H9 (cell line): ENCODE measurements at regions not wholly inside any gene's neighbourhood (a gene's known extent, or its start where the extent isn't known, plus 50 kb on each side); places are given as distances from the start of the nearest gene placed in this dataset.

Experiments used
- DNase-seq: peaks from one replicate; pipeline ENCODE4 v3.0.0-alpha.2; 2017
- H2AFZ ChIP-seq: one replicate; pipeline ENCODE4 v1.6.1; 2013; ENCODE audit warnings: mild to moderate bottlenecking, low read length, control low read depth, moderate library complexity
- H2AK5ac ChIP-seq: 2 replicates; pipeline ENCODE4 v1.6.1; 2013; ENCODE audit warnings: low read length, control low read depth, mixed read lengths; ENCODE audit not compliant: insufficient read length
- H2BK120ac ChIP-seq: one replicate; pipeline ENCODE4 v1.6.1; 2013; ENCODE audit warnings: low read depth, mild to moderate bottlenecking, low read length, control low read depth, inconsistent platforms; ENCODE audit not compliant: poor library complexity, severe bottlenecking
- H2BK12ac ChIP-seq: 2 replicates; pipeline ENCODE4 v1.6.1; 2013; ENCODE audit warnings: low read length, control low read depth, mixed read lengths, low read depth; ENCODE audit not compliant: insufficient read length
- H2BK15ac ChIP-seq: 2 replicates; pipeline ENCODE4 v1.6.1; 2013; ENCODE audit warnings: low read depth, low read length, control low read depth
- H2BK20ac ChIP-seq: one replicate; pipeline ENCODE4 v1.6.1; 2013; ENCODE audit warnings: low read depth, mild to moderate bottlenecking, low read length, control low read depth, inconsistent platforms; ENCODE audit not compliant: poor library complexity, severe bottlenecking
- H2BK5ac ChIP-seq: 2 replicates; pipeline ENCODE4 v1.6.1; 2013; ENCODE audit warnings: low read length, control low read depth, mixed read lengths; ENCODE audit not compliant: insufficient read length
- H3K14ac ChIP-seq: 2 replicates; pipeline ENCODE4 v1.6.1; 2013; ENCODE audit warnings: low read length, control low read depth; ENCODE audit not compliant: insufficient read depth
- H3K18ac ChIP-seq: 2 replicates; pipeline ENCODE4 v1.6.1; 2013; ENCODE audit warnings: low read depth, mild to moderate bottlenecking, mixed read lengths, low read length, control low read depth; ENCODE audit not compliant: insufficient read length
- H3K23ac ChIP-seq: 2 replicates; pipeline ENCODE4 v1.6.1; 2013; ENCODE audit warnings: low read length, control low read depth, mixed read lengths, low read depth; ENCODE audit not compliant: insufficient read length
- H3K23me2 ChIP-seq: 2 replicates; pipeline ENCODE4 v1.6.1; 2013; ENCODE audit warnings: low read depth, mild to moderate bottlenecking, mixed read lengths, low read length, control low read depth; ENCODE audit not compliant: insufficient read length, poor library complexity, severe bottlenecking
- H3K27ac ChIP-seq: 2 replicates; pipeline ENCODE4 v1.5.1; 2013; ENCODE audit warnings: low read length, control low read depth, mixed read lengths, low read depth; ENCODE audit not compliant: insufficient read length
- H3K27me3 ChIP-seq: 2 replicates; pipeline ENCODE4 v1.6.1; 2013; ENCODE audit warnings: low read length, control low read depth, inconsistent platforms; ENCODE audit not compliant: insufficient read depth
- H3K4ac ChIP-seq: 2 replicates; pipeline ENCODE4 v1.6.1; 2013; ENCODE audit warnings: low read depth, mild to moderate bottlenecking, control low read depth, inconsistent platforms, low read length, moderate library complexity
- H3K4me1 ChIP-seq: 2 replicates; pipeline ENCODE4 v1.6.1; 2013; ENCODE audit warnings: low read length, control low read depth, inconsistent platforms; ENCODE audit not compliant: insufficient read depth
- H3K4me2 ChIP-seq: 2 replicates; pipeline ENCODE4 v1.6.1; 2013; ENCODE audit warnings: low read length, control low read depth, mixed read lengths; ENCODE audit not compliant: insufficient read length, insufficient read depth
- H3K56ac ChIP-seq: 2 replicates; pipeline ENCODE4 v1.6.1; 2013; ENCODE audit warnings: low read depth, mild to moderate bottlenecking, mixed read lengths, low read length, control low read depth; ENCODE audit not compliant: insufficient read length
- H3K79me1 ChIP-seq: 2 replicates; pipeline ENCODE4 v1.6.1; 2013; ENCODE audit warnings: low read depth, mild to moderate bottlenecking, moderate library complexity, low read length, control low read depth, inconsistent platforms; ENCODE audit not compliant: insufficient read depth, poor library complexity, severe bottlenecking
- H3K79me2 ChIP-seq: 2 replicates; pipeline ENCODE4 v1.6.1; 2013; ENCODE audit warnings: low read length, control low read depth, inconsistent platforms; ENCODE audit not compliant: insufficient read depth
- H3K9ac ChIP-seq: 2 replicates; pipeline ENCODE4 v1.6.1; 2013; ENCODE audit warnings: low read length, control low read depth, mixed read lengths; ENCODE audit not compliant: insufficient read length; ENCODE audit errors: extremely low read depth
- H3K9me3 ChIP-seq: one replicate; pipeline ENCODE4 v1.6.1; 2013; ENCODE audit warnings: low read depth, low read length, inconsistent platforms; ENCODE audit not compliant: control insufficient read depth
- H3T11ph ChIP-seq: one replicate; pipeline ENCODE4 v1.6.1; 2013; ENCODE audit warnings: mild to moderate bottlenecking, low read length, control low read depth, inconsistent platforms
- H4K20me1 ChIP-seq: one replicate; pipeline ENCODE4 v1.6.1; 2013; ENCODE audit not compliant: control insufficient read depth, insufficient read length, insufficient read depth
- H4K5ac ChIP-seq: 2 replicates; pipeline ENCODE4 v1.6.1; 2013; ENCODE audit warnings: low read depth, mild to moderate bottlenecking, mixed read lengths, low read length, control low read depth; ENCODE audit not compliant: insufficient read length
- H4K8ac ChIP-seq: replicated peaks from 2 replicates; pipeline ENCODE4 v1.6.1; 2013; ENCODE audit warnings: low read length, control low read depth, mixed read lengths, low read depth; ENCODE audit not compliant: insufficient read length
- H4K91ac ChIP-seq: 2 replicates; pipeline ENCODE4 v1.6.1; 2013; ENCODE audit warnings: low read depth, mild to moderate bottlenecking, moderate library complexity, mixed read lengths, low read length, control low read depth; ENCODE audit not compliant: insufficient read length
- H3K27ac Mint-ChIP-seq, 3 experiments: 2 replicates in 2 of 3; 3 replicates in 1 of 3; pipeline ENCODE4 v1.8.0; 2020 to 2021; ENCODE audit warnings: mixed read lengths in 3 of 3, mild to moderate bottlenecking in 1 of 3, moderate library complexity in 1 of 3
- H3K27me3 Mint-ChIP-seq: 2 replicates; pipeline ENCODE4 v1.8.0; 2021; ENCODE audit warnings: low read depth, mild to moderate bottlenecking, moderate library complexity, mixed read lengths
- H3K36me3 Mint-ChIP-seq, 3 experiments: 2 replicates in 2 of 3; 3 replicates in 1 of 3; pipeline ENCODE4 v1.8.0; 2020 to 2021; ENCODE audit warnings: low read depth in 3 of 3, mixed read lengths in 3 of 3; ENCODE audit not compliant: insufficient read depth in 1 of 3
- H3K4me1 Mint-ChIP-seq, 2 experiments: 2 replicates each; pipeline ENCODE4 v1.8.0; 2020; ENCODE audit warnings: mixed read lengths in 2 of 2
- H3K4me3 Mint-ChIP-seq, 2 experiments: 2 replicates in 1 of 2; 3 replicates in 1 of 2; pipeline ENCODE4 v1.8.0; 2020 to 2021; ENCODE audit warnings: mild to moderate bottlenecking in 2 of 2, mixed read lengths in 2 of 2, moderate library complexity in 1 of 2
- H3K9me3 Mint-ChIP-seq, 2 experiments: 2 replicates in 1 of 2; 3 replicates in 1 of 2; pipeline ENCODE4 v1.8.0; 2020; ENCODE audit warnings: mild to moderate bottlenecking in 2 of 2, mixed read lengths in 2 of 2, moderate library complexity in 1 of 2
- CTCF ChIP-seq: fragments of 200-600 bp; sonication (generic); conservative IDR thresholded peaks from 3 replicates; pipeline ENCODE4 v1.8.0; 2021; ENCODE audit warnings: antibody characterized with exemption, mild to moderate bottlenecking
- WGBS: extraction: QIAGEN DNeasy Blood & Tissue Kit; methylation state at CpG from one replicate; pipeline ENCODE4 v1.1.7; 2013; ENCODE audit warnings: missing lambda C conversion rate, low lambda C conversion rate, mixed read lengths; ENCODE audit not compliant: insufficient read length; ENCODE audit errors: extremely low coverage; 5-methylcytosine and 5-hydroxymethylcytosine counted together

GRCh38 chr3:178475062-178475461 is 61.2 kb upstream of the KCNMB2 start:
- no peak for DNase-seq
- Histone ChIP-seq H2BK15ac (no peak overlapping the region), H3K9ac (no peak overlapping the region), H3K79me1 (no peaks in the 10 kb centered on the region), H3K18ac (no peak overlapping the region), H3K4me1 (no peaks in the 10 kb centered on the region), H3K14ac (no peak overlapping the region), H3K4ac (no peak overlapping the region), H3T11ph (no peak overlapping the region), H3K79me2 (no peaks in the 10 kb centered on the region), H3K4me2 (no peak overlapping the region), H2BK5ac (no peak overlapping the region), H3K23ac (no peak overlapping the region), H3K56ac (no peak overlapping the region), H4K8ac (no peak overlapping the region), H2BK12ac (no peak overlapping the region), H4K91ac (no peak overlapping the region), H3K23me2 (no peaks in the 10 kb centered on the region), H3K27me3 (no peaks in the 10 kb centered on the region), H4K5ac (no peak overlapping the region), H3K27ac (no peak overlapping the region), H2BK20ac (no peak overlapping the region), H2AK5ac (no peak overlapping the region), H2AFZ (no peak overlapping the region), H2BK120ac (no peak overlapping the region), H4K20me1 (no peaks in the 10 kb centered on the region), H3K9me3 (no peaks in the 10 kb centered on the region)
- WGBS: no CpG with 5 or more reads among the region's 3 CpGs
- no peak for TF ChIP-seq CTCF
- Mint-ChIP-seq H3K4me3 (no peak overlapping the region), H3K27ac (no peak overlapping the region), H3K36me3 (no peaks in the 10 kb centered on the region), H3K27me3 (no peaks in the 10 kb centered on the region), H3K4me1 (peaks cover 7 to 8% of the 10 kb centered on the region in 2 experiments), H3K9me3 (no peaks in the 10 kb centered on the region)
